Ascending aorta (tissue), 2 donors: ENCODE measurements at regions not wholly inside any gene's neighbourhood (a gene's known extent, or its start where the extent isn't known, plus 50 kb on each side); places are given as distances from the start of the nearest gene placed in this dataset.

Experiments used
- DNase-seq, 2 donors: peaks; one replicate each; pipeline ENCODE4 v3.0.0-alpha.2; 2019; ENCODE audit warnings: low spot score in 2 of 2
- H3K27ac ChIP-seq, 2 donors: fragments of 200-600 bp; sonication (generic); one replicate each; pipeline ENCODE4 v1.5.1; 2016 to 2017; ENCODE audit warnings: mild to moderate bottlenecking in 1 of 2
- H3K27me3 ChIP-seq: fragments of 200-600 bp; sonication (generic); one replicate; pipeline ENCODE4 v1.5.1; 2017
- H3K36me3 ChIP-seq, 2 donors: fragments of 200-600 bp; sonication (generic); one replicate each; pipeline ENCODE4 v1.5.1; 2016
- H3K4me1 ChIP-seq, 2 donors: fragments of 200-600 bp; sonication (generic); one replicate each; pipeline ENCODE4 v1.5.1; 2016 to 2017; ENCODE audit warnings: mild to moderate bottlenecking in 1 of 2
- H3K4me3 ChIP-seq, 2 donors: fragments of 200-600 bp; sonication (generic); one replicate each; pipeline ENCODE4 v1.5.1; 2016 to 2017; ENCODE audit warnings: mild to moderate bottlenecking in 1 of 2
- H3K9me3 ChIP-seq, 2 donors: fragments of 200-600 bp; sonication (generic); one replicate each; pipeline ENCODE4 v1.5.1; 2016
- intact Hi-C: fragments of 100-400 bp; cut with DNase I; formaldehyde crosslinking; loops from one replicate; pipeline ENCODE4 v1.15.1; 2023
- TF ChIP-seq, protein P1 (sequence below), 3 experiments: fragments of 200-600 bp in 2 of 3; fragments of 450-650 bp in 1 of 3; sonication (generic) in 2 of 3; IDR thresholded peaks; one replicate each; pipeline ENCODE4 v1.5.1; 2016 to 2019; ENCODE audit warnings: antibody characterized with exemption in 3 of 3, mild to moderate bottlenecking in 1 of 3, moderate library complexity in 1 of 3

DNA sequence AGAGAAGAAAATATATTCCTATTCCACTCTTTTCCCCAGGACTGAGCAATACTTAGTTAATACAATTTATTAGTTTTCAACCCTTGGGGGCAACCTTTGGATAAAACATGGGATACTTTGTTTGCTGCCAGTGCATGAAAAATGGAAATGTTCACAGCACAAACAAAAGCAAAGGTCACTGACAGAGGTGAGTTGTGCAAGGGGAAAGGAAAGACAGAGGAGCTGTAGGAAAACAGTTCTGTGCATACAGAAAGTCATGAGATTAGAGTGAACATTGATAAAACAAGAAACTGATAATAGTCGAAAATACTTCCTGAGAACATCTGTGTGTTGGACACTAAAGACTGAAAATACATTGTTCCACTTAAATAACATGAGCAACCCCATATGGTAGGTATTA is 779.8 kb downstream of the TLE4 start:
- no peaks in the 10 kb centered on the region for H3K27me3 ChIP-seq
- no peak overlapping the region for H3K4me3 ChIP-seq
- no peaks in the 10 kb centered on the region for H3K9me3 ChIP-seq
- no peaks in the 10 kb centered on the region for H3K4me1 ChIP-seq
- DNase-seq, result no peak
- TF ChIP-seq, protein P1, sequence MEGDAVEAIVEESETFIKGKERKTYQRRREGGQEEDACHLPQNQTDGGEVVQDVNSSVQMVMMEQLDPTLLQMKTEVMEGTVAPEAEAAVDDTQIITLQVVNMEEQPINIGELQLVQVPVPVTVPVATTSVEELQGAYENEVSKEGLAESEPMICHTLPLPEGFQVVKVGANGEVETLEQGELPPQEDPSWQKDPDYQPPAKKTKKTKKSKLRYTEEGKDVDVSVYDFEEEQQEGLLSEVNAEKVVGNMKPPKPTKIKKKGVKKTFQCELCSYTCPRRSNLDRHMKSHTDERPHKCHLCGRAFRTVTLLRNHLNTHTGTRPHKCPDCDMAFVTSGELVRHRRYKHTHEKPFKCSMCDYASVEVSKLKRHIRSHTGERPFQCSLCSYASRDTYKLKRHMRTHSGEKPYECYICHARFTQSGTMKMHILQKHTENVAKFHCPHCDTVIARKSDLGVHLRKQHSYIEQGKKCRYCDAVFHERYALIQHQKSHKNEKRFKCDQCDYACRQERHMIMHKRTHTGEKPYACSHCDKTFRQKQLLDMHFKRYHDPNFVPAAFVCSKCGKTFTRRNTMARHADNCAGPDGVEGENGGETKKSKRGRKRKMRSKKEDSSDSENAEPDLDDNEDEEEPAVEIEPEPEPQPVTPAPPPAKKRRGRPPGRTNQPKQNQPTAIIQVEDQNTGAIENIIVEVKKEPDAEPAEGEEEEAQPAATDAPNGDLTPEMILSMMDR (IDR thresholded peaks at IDR 0.05), result no peak
- no peak overlapping the region for H3K27ac ChIP-seq
- intact Hi-C loops, result no loop called here
- no peaks in the 10 kb centered on the region for H3K36me3 ChIP-seq

DNA sequence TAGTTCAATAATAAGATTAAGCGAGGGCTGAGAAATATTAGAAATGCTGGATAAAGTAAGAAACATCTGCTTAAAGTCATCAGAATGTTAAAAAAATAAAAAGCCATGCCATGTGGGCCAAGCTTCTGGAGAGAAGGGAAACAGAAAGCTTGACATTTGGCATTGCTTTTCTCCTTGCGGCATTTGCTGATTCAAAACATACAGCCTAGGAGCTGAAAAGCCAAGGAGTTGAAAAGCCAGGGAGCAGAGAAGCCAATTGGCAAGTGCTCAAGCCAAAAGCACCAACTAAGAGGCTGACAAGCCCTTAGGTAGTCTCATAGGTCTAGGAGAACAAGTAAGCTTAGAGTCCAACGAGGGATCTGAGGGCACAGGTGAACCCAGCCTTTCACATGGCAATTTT is 754.3 kb downstream of the TLE4 start:
- Histone ChIP-seq H3K27ac (no peak overlapping the region), H3K27me3 (no peaks in the 10 kb centered on the region), H3K9me3 (no peaks in the 10 kb centered on the region), H3K36me3 (no peaks in the 10 kb centered on the region), H3K4me3 (no peak overlapping the region), H3K4me1 (no peaks in the 10 kb centered on the region)
- intact Hi-C loops, result no loop called here
- DNase-seq, result no peak
- TF ChIP-seq, protein P1 (IDR thresholded peaks at IDR 0.05), result no peak

DNA sequence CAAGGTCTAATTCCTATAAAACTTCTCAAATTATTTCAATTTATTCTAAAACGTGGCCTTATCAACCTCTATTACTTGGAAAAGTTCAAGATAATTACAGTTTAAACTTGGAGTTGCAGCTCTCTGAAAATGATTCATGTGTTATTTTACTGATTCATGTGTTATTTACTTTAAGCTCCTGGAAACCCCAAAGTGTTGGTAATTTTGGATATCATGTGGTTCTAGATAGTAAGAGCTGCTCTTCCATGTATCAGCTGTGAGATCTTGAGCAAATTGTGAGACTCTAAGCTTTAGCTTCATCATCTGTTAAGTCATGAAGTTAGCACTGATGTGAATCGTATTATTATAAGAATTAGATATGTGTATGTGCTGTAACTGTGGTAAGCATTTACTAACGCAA is 749.2 kb downstream of the TLE4 start:
- Histone ChIP-seq H3K27ac (no peak overlapping the region), H3K9me3 (no peaks in the 10 kb centered on the region), H3K36me3 (no peaks in the 10 kb centered on the region), H3K4me3 (no peak overlapping the region), H3K4me1 (no peaks in the 10 kb centered on the region), H3K27me3 (no peaks in the 10 kb centered on the region)
- TF ChIP-seq, protein P1 (IDR thresholded peaks at IDR 0.05), result no peak
- intact Hi-C loops, result no loop called here
- DNase-seq, result no peak

DNA sequence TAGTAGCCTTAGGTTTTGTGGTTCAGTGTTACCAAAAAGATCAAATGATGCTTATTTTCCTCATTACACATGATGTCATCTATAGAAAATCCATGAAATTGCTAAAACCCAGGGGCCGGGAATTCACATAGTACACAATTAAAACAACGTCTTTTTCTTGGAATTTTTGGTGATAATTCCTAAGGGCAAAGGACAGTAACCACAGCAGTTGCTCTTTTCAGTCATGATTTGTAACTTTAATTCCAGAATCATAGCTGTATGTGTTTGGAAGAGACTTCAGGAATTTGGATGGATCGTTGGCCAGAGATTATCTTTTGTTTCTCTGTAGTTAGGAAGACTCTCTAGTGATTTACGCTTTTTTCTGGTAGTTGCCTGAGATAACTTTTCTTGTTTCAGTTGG is 748.7 kb downstream of the TLE4 start:
- DNase-seq, result no peak
- Histone ChIP-seq H3K4me1 (no peaks in the 10 kb centered on the region), H3K4me3 (no peak overlapping the region), H3K9me3 (no peaks in the 10 kb centered on the region), H3K36me3 (no peaks in the 10 kb centered on the region), H3K27ac (no peak overlapping the region), H3K27me3 (no peaks in the 10 kb centered on the region)
- TF ChIP-seq, protein P1 (IDR thresholded peaks at IDR 0.05), result no peak
- intact Hi-C loops, result no loop called here

DNA sequence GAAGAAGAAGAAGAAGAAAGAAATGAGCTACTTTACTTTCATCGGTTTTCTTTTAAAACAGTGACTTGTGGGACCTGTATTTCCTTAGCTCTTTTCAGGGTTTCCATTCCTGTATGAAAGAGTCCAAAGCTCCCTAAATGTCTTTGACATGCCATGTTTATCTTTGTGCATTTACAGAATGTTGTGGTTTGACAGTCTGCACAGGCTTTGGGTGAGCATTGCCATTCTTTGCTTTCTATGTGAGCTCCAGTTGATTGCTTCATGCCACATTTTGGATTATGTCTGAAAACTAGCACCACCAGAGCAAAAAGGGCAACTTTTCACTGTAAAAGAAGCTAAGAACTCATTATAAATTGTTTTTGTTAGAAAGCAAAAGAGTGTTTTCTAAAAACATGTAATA is 733.4 kb downstream of the TLE4 start:
- H3K27me3 ChIP-seq, result no peaks in the 10 kb centered on the region
- H3K9me3 ChIP-seq, result no peaks in the 10 kb centered on the region
- DNase-seq, result no peak
- H3K36me3 ChIP-seq, result no peaks in the 10 kb centered on the region
- no peak overlapping the region for H3K4me3 ChIP-seq
- TF ChIP-seq, protein P1 (IDR thresholded peaks at IDR 0.05), result no peak
- intact Hi-C loops, result no loop called here
- H3K27ac ChIP-seq, result no peak overlapping the region
- H3K4me1 ChIP-seq, result no peaks in the 10 kb centered on the region

DNA sequence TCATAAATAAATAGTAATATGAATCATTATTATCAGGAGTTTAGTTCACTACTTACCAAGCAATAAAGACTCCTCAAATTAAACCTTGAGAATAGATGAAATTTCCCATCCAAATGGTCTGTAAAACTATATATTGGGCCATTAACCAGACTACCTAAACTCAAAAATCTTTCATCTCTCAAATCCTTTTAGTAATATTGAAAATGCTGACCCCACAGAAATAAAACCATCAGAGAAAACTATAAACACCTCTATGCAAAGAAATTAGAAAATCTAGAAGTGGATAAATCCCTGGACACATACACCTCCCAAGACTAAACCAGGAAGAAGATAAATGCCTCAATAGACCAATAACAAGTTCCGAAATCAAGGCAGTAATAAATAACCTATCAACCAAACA is 723.2 kb downstream of the TLE4 start:
- no peak overlapping the region for H3K27ac ChIP-seq
- H3K9me3 ChIP-seq, result no peaks in the 10 kb centered on the region
- TF ChIP-seq, protein P1 (IDR thresholded peaks at IDR 0.05), result no peak
- H3K4me1 ChIP-seq, result no peaks in the 10 kb centered on the region
- no peaks in the 10 kb centered on the region for H3K36me3 ChIP-seq
- DNase-seq, result no peak
- H3K27me3 ChIP-seq, result no peaks in the 10 kb centered on the region
- H3K4me3 ChIP-seq, result no peak overlapping the region
- intact Hi-C loops, result no loop called here
